ENCODE measurements at regions not wholly inside any gene's neighbourhood (a gene's known extent, or its start where the extent isn't known, plus 50 kb on each side); places are given as distances from the start of the nearest gene placed in this dataset.

DNA sequence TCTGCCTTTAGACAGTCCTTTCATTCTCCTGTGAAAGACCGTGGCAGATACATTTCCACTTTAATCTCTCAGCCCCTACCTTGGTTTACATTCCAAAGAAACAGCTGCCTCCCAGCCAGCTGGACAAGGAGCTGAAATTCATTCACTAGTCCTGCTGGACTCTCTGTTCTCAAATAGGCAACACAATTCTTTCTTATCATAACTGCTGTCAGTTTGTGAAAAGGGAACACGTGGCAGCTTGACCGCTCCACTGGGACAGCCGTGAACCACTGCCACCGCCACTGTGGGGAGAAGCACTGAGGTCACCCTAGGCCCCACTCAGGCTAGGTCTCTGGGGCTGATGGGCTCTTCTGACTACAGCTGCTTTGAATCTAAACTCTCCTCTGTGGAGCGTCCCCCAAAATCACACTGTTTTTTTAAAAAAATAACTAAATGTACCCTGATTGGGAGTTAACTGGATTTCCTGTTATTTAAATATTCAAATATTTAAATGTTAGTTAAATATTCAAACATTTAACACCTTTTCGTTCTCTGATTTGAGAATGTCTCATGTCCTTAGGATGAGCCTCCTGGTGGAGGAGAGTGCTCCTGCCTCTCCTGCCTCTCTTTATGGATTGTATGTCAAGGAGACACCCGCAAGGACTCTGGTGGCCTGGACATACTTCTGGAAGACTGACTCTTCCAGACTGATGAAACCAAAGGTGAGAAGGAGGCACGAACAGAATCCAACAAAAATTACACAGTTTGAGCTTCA, 120.1 kb downstream of the BOD1 start:
- Histone ChIP-seq H3K27me3 (replicated peaks in 2 of 5; ENCODE audit: control insufficient read depth in 4 of 5, insufficient read depth in 5 of 5, low read length in 4 of 5) (peaks cover 0 to 17% (median 5%) of the 10 kb centered on the region in 5 experiments), H3K4me3 (ENCODE audit: control insufficient read depth in 1 of 7, extremely low read depth in 1 of 7, insufficient read depth in 4 of 7, low read depth in 2 of 7, low read length in 6 of 7) (no peak overlapping the region), H3K27ac (ENCODE audit: insufficient read depth in 1 of 2, low read depth in 1 of 2, low read length in 2 of 2, poor library complexity in 1 of 2, severe bottlenecking in 2 of 2) (no peak overlapping the region), H3K36me3 (ENCODE audit: control insufficient read depth in 4 of 4, insufficient read depth in 4 of 4, low read length in 3 of 4) (no peaks in the 10 kb centered on the region), H3K9me3 (ENCODE audit: control extremely low read depth in 1 of 5, control insufficient read depth in 4 of 5, insufficient read depth in 2 of 5, low read depth in 1 of 5, low read length in 4 of 5) (no peaks in the 10 kb centered on the region), H3K4me1 (ENCODE audit: control extremely low read depth in 1 of 4, control insufficient read depth in 4 of 4, insufficient read depth in 4 of 4, low read length in 3 of 4) (no peaks in the 10 kb centered on the region)
- DNase-seq, result no peak
- POLR2A ChIA-PET, result no interaction called here
- CTCF ChIA-PET, result no interaction called here
- WGBS (ENCODE audit: insufficient coverage), result 86% methylated on average over 7 of the region's 9 CpGs

DNA sequence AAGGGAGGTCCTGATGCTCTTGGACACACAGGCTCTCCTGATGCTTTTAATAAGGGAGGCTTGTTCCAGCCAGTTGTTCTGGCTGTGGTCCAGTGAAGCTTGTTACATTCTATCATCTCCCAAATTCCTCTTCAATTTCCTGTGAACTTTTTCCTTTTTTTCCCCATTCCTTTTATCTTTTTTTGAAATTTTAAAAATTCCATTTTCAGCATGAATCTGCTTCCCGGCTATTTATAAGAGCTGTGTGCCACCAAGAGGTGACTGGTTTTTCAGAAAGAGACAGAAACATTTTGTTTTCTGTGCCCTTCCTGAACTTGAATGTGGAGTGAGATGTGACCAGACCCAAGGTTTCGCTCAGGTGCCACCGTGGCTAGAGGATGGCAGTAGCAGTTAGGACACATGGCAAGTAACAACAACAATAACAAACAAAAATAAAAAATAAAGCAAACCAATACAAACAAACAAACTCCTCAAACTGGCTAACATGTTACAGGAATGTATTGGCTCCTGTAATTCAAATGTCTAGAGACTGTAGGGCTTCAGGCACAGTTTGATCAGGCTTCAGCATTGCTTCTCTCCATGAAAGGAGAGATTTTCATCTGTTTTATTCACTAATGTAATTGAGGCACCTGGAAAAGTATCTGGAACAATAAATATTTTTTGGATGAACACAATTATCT, 121.1 kb downstream of the BOD1 start:
- no peaks in the 10 kb centered on the region for H3K4me1 ChIP-seq (ENCODE audit: control extremely low read depth in 1 of 4, control insufficient read depth in 4 of 4, insufficient read depth in 4 of 4, low read length in 3 of 4)
- ChIA-PET POLR2A (no interaction called here), CTCF (no interaction called here)
- no peak for DNase-seq
- no peaks in the 10 kb centered on the region for H3K36me3 ChIP-seq (ENCODE audit: control insufficient read depth in 4 of 4, insufficient read depth in 4 of 4, low read length in 3 of 4)
- no peak overlapping the region for H3K4me3 ChIP-seq (ENCODE audit: control insufficient read depth in 1 of 7, extremely low read depth in 1 of 7, insufficient read depth in 4 of 7, low read depth in 2 of 7, low read length in 6 of 7)
- no CpG with 5 or more reads among the region's 3 CpGs for WGBS (ENCODE audit: insufficient coverage)
- peaks cover 0 to 16% (median 5%) of the 10 kb centered on the region in 5 experiments for H3K27me3 ChIP-seq (replicated peaks in 2 of 5; ENCODE audit: control insufficient read depth in 4 of 5, insufficient read depth in 5 of 5, low read length in 4 of 5)
- no peak overlapping the region for H3K27ac ChIP-seq (ENCODE audit: insufficient read depth in 1 of 2, low read depth in 1 of 2, low read length in 2 of 2, poor library complexity in 1 of 2, severe bottlenecking in 2 of 2)
- H3K9me3 ChIP-seq (ENCODE audit: control extremely low read depth in 1 of 5, control insufficient read depth in 4 of 5, insufficient read depth in 2 of 5, low read depth in 1 of 5, low read length in 4 of 5), result no peaks in the 10 kb centered on the region

DNA sequence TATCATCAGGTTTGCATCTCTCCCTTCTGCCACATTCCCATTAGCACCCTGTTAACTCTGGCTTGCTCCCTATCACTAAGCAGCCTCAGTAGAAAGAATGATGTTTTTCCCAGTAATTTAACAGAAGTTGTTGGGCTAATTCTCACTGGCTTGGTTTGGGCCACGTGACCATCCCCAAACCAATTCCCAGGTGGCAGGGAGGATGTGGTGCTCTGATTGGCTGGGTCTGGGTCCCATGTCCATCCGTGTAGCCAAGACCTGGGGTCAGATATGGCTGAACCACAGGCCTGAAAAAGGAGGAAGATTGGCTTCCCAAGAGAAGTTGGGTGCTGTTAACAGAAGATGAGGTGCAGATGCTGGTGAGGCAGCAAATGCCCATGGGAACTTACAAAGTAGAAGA, 122.0 kb downstream of the BOD1 start:
- CTCF ChIA-PET, result no interaction called here
- POLR2A ChIA-PET, result no interaction called here

DNA sequence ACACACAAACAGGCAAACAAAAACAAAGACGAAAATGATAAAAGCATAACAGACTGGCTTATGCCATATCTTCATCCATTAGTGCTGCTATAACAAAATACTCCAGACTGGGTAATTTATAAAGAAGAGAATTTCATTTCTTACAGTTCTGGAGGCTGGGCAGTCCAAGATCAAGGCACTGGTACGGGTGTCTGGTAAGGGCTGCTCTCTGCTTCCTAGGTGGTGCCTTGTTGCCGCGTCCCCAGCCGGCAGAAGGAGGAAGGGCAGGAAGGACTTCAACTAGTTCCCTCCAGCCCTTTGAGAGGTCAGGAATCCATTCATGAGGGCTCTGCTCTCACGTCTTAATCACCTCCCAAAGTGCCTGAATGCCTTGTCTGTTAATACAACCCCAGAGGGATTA, 122.6 kb downstream of the BOD1 start:
- Histone ChIP-seq H3K4me1 (ENCODE audit: control extremely low read depth in 1 of 4, control insufficient read depth in 4 of 4, insufficient read depth in 4 of 4, low read length in 3 of 4) (no peaks in the 10 kb centered on the region), H3K36me3 (ENCODE audit: control insufficient read depth in 4 of 4, insufficient read depth in 4 of 4, low read length in 3 of 4) (no peaks in the 10 kb centered on the region), H3K4me3 (ENCODE audit: control insufficient read depth in 1 of 7, extremely low read depth in 1 of 7, insufficient read depth in 4 of 7, low read depth in 2 of 7, low read length in 6 of 7) (no peak overlapping the region), H3K27ac (ENCODE audit: insufficient read depth in 1 of 2, low read depth in 1 of 2, low read length in 2 of 2, poor library complexity in 1 of 2, severe bottlenecking in 2 of 2) (no peak overlapping the region), H3K27me3 (replicated peaks in 2 of 5; ENCODE audit: control insufficient read depth in 4 of 5, insufficient read depth in 5 of 5, low read length in 4 of 5) (peaks cover 0 to 14% (median 5%) of the 10 kb centered on the region in 5 experiments), H3K9me3 (ENCODE audit: control extremely low read depth in 1 of 5, control insufficient read depth in 4 of 5, insufficient read depth in 2 of 5, low read depth in 1 of 5, low read length in 4 of 5) (no peaks in the 10 kb centered on the region)
- DNase-seq, result no peak
- POLR2A ChIA-PET, result no interaction called here
- WGBS (ENCODE audit: insufficient coverage), result 82% methylated on average over 4 of the region's 6 CpGs
- CTCF ChIA-PET, result no interaction called here

More for the DNA sequence above, 122.0 kb downstream of the BOD1 start:
- no peaks in the 10 kb centered on the region for H3K9me3 ChIP-seq (ENCODE audit: control extremely low read depth in 1 of 5, control insufficient read depth in 4 of 5, insufficient read depth in 2 of 5, low read depth in 1 of 5, low read length in 4 of 5)
- no peak for DNase-seq
- peaks cover 0 to 16% (median 5%) of the 10 kb centered on the region in 5 experiments for H3K27me3 ChIP-seq (replicated peaks in 2 of 5; ENCODE audit: control insufficient read depth in 4 of 5, insufficient read depth in 5 of 5, low read length in 4 of 5)
- no peak overlapping the region for H3K27ac ChIP-seq (ENCODE audit: insufficient read depth in 1 of 2, low read depth in 1 of 2, low read length in 2 of 2, poor library complexity in 1 of 2, severe bottlenecking in 2 of 2)
- no peaks in the 10 kb centered on the region for H3K4me1 ChIP-seq (ENCODE audit: control extremely low read depth in 1 of 4, control insufficient read depth in 4 of 4, insufficient read depth in 4 of 4, low read length in 3 of 4)
- H3K4me3 ChIP-seq (ENCODE audit: control insufficient read depth in 1 of 7, extremely low read depth in 1 of 7, insufficient read depth in 4 of 7, low read depth in 2 of 7, low read length in 6 of 7), result no peak overlapping the region
- 100% methylated on average over 1 of the region's 2 CpGs for WGBS (ENCODE audit: insufficient coverage)
- no peaks in the 10 kb centered on the region for H3K36me3 ChIP-seq (ENCODE audit: control insufficient read depth in 4 of 4, insufficient read depth in 4 of 4, low read length in 3 of 4)

DNA sequence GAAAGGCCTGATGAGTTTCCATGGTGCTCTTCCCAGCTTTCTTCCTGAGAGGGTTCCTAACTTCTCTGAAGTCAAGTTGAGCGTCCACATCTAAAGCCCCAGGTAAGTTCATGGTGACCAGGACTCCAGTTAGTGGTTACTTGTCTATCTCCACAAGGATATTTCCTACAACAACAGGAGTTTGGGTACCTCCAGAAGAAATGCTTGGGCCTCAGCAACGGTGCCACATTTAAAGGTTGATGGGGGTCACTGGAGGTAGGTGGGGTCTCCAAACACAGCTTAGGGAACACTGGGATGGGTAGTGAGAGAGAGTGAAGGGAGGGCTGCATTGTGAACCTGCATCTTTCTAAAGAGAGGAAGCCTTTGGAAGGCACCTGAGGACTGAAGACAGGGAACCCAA, 123.4 kb downstream of the BOD1 start:
- 94% methylated on average over 2 of the region's 2 CpGs for WGBS (ENCODE audit: insufficient coverage)
- H3K36me3 ChIP-seq (ENCODE audit: control insufficient read depth in 4 of 4, insufficient read depth in 4 of 4, low read length in 3 of 4), result no peaks in the 10 kb centered on the region
- no peaks in the 10 kb centered on the region for H3K4me1 ChIP-seq (ENCODE audit: control extremely low read depth in 1 of 4, control insufficient read depth in 4 of 4, insufficient read depth in 4 of 4, low read length in 3 of 4)
- H3K4me3 ChIP-seq (ENCODE audit: control insufficient read depth in 1 of 7, extremely low read depth in 1 of 7, insufficient read depth in 4 of 7, low read depth in 2 of 7, low read length in 6 of 7), result no peak overlapping the region
- CTCF ChIA-PET, result no interaction called here
- POLR2A ChIA-PET, result no interaction called here
- H3K27ac ChIP-seq (ENCODE audit: insufficient read depth in 1 of 2, low read depth in 1 of 2, low read length in 2 of 2, poor library complexity in 1 of 2, severe bottlenecking in 2 of 2), result no peak overlapping the region
- peaks cover 0 to 14% (median 5%) of the 10 kb centered on the region in 5 experiments for H3K27me3 ChIP-seq (replicated peaks in 2 of 5; ENCODE audit: control insufficient read depth in 4 of 5, insufficient read depth in 5 of 5, low read length in 4 of 5)
- H3K9me3 ChIP-seq (ENCODE audit: control extremely low read depth in 1 of 5, control insufficient read depth in 4 of 5, insufficient read depth in 2 of 5, low read depth in 1 of 5, low read length in 4 of 5), result no peaks in the 10 kb centered on the region
- DNase-seq, result no peak

DNA sequence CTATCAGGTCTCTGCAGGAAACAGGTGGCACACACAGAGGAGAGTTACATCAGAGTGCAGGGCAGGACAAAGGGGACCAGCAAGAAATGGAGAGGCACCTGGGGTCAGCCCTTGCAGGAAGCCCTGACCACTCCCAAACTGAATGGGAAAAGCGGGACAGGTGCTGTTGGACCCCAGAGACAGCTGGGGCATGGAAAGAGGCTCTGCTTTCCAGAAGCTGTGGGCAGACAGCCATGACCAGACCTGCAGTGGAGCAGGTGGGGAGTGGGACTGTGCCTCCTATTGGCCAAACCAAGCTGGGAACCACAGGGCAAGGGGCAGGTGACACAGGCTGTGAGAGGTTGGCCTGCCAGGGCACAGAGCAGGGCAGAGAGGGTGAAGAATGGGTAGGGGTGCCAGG, 125.8 kb downstream of the BOD1 start:
- Histone ChIP-seq H3K4me3 (ENCODE audit: control insufficient read depth in 1 of 7, extremely low read depth in 1 of 7, insufficient read depth in 4 of 7, low read depth in 2 of 7, low read length in 6 of 7) (no peak overlapping the region), H3K9me3 (ENCODE audit: control extremely low read depth in 1 of 5, control insufficient read depth in 4 of 5, insufficient read depth in 2 of 5, low read depth in 1 of 5, low read length in 4 of 5) (no peaks in the 10 kb centered on the region), H3K27ac (ENCODE audit: insufficient read depth in 1 of 2, low read depth in 1 of 2, low read length in 2 of 2, poor library complexity in 1 of 2, severe bottlenecking in 2 of 2) (no peak overlapping the region), H3K36me3 (ENCODE audit: control insufficient read depth in 4 of 4, insufficient read depth in 4 of 4, low read length in 3 of 4) (no peaks in the 10 kb centered on the region), H3K4me1 (ENCODE audit: control extremely low read depth in 1 of 4, control insufficient read depth in 4 of 4, insufficient read depth in 4 of 4, low read length in 3 of 4) (no peaks in the 10 kb centered on the region), H3K27me3 (replicated peaks in 2 of 5; ENCODE audit: control insufficient read depth in 4 of 5, insufficient read depth in 5 of 5, low read length in 4 of 5) (peaks cover 0 to 12% (median 5%) of the 10 kb centered on the region in 5 experiments)
- WGBS (ENCODE audit: insufficient coverage), result 83% methylated on average over 1 of the region's 1 CpG
- CTCF ChIA-PET, result no interaction called here
- POLR2A ChIA-PET, result no interaction called here
- no peak for DNase-seq

DNA sequence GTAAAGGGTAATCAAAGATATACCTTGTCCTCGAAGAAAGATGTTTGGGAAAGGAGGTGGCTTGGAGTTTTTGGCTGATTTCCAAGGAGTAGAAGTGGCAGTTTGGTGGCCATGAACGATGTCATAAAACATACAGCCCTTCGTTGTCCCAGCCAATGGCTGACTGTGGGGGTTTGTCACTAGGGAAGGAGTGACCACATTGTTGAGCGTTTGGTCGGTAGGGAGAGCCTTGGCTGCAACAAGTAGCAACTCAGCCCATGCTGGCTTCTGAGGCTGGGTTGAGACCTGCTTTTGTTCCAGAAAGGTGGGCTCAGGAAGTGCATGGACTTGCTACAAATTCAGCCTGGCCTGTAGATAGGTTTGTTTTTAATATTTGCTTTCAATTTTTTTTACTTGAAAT, 128.3 kb downstream of the BOD1 start:
- Histone ChIP-seq H3K4me1 (ENCODE audit: control extremely low read depth in 1 of 4, control insufficient read depth in 4 of 4, insufficient read depth in 4 of 4, low read length in 3 of 4) (no peaks in the 10 kb centered on the region), H3K27ac (ENCODE audit: insufficient read depth in 1 of 2, low read depth in 1 of 2, low read length in 2 of 2, poor library complexity in 1 of 2, severe bottlenecking in 2 of 2) (no peak overlapping the region), H3K36me3 (ENCODE audit: control insufficient read depth in 4 of 4, insufficient read depth in 4 of 4, low read length in 3 of 4) (no peaks in the 10 kb centered on the region), H3K4me3 (ENCODE audit: control insufficient read depth in 1 of 7, extremely low read depth in 1 of 7, insufficient read depth in 4 of 7, low read depth in 2 of 7, low read length in 6 of 7) (no peak overlapping the region), H3K27me3 (replicated peaks in 2 of 5; ENCODE audit: control insufficient read depth in 4 of 5, insufficient read depth in 5 of 5, low read length in 4 of 5) (peaks cover 0 to 9% (median 3%) of the 10 kb centered on the region in 5 experiments), H3K9me3 (ENCODE audit: control extremely low read depth in 1 of 5, control insufficient read depth in 4 of 5, insufficient read depth in 2 of 5, low read depth in 1 of 5, low read length in 4 of 5) (no peaks in the 10 kb centered on the region)
- no peak for DNase-seq
- 79% methylated on average over 3 of the region's 5 CpGs for WGBS (ENCODE audit: insufficient coverage)
- ChIA-PET POLR2A (no interaction called here), CTCF (no interaction called here)

Measured in common myeloid progenitor, CD34-positive (primary cell).